ENCODE measurements at regions not wholly inside any gene's neighbourhood (a gene's known extent, or its start where the extent isn't known, plus 50 kb on each side); places are given as distances from the start of the nearest gene placed in this dataset.

GRCh38 chr12:93106910-93107309 is 177.8 kb upstream of the EEA1 start:
- TF ChIP-seq CTCF (IDR thresholded peaks at IDR 0.05) (no peak), POLR2A (IDR thresholded peaks at IDR 0.05) (no peak)

All from breast epithelium (tissue), 3 donors.